ENCODE measurements at regions not wholly inside any gene's neighbourhood (a gene's known extent, or its start where the extent isn't known, plus 50 kb on each side); places are given as distances from the start of the nearest gene placed in this dataset.

GRCh38 chr13:73898899-73899298 is 235.3 kb downstream of the KLF12 start:
- no peak for TF ChIP-seq SIN3A (IDR thresholded peaks at IDR 0.05; ENCODE audit: borderline replicate concordance, insufficient read depth, low read depth, low read length)
- TF ChIP-seq, protein P1, sequence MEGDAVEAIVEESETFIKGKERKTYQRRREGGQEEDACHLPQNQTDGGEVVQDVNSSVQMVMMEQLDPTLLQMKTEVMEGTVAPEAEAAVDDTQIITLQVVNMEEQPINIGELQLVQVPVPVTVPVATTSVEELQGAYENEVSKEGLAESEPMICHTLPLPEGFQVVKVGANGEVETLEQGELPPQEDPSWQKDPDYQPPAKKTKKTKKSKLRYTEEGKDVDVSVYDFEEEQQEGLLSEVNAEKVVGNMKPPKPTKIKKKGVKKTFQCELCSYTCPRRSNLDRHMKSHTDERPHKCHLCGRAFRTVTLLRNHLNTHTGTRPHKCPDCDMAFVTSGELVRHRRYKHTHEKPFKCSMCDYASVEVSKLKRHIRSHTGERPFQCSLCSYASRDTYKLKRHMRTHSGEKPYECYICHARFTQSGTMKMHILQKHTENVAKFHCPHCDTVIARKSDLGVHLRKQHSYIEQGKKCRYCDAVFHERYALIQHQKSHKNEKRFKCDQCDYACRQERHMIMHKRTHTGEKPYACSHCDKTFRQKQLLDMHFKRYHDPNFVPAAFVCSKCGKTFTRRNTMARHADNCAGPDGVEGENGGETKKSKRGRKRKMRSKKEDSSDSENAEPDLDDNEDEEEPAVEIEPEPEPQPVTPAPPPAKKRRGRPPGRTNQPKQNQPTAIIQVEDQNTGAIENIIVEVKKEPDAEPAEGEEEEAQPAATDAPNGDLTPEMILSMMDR (IDR thresholded peaks at IDR 0.05), result no peak
- TF ChIP-seq POLR2AphosphoS5 (IDR thresholded peaks at IDR 0.05; ENCODE audit: low read depth, low read length), result no peak
